ENCODE measurements at regions not wholly inside any gene's neighbourhood (a gene's known extent, or its start where the extent isn't known, plus 50 kb on each side); places are given as distances from the start of the nearest gene placed in this dataset.

- TF ChIP-seq CTCF (IDR thresholded peaks at IDR 0.05) (no peak), POLR2A (IDR thresholded peaks at IDR 0.05) (no peak)
- Histone ChIP-seq H3K9me3 (no peaks in the 10 kb centered on the region), H3K36me3 (no peaks in the 10 kb centered on the region), H3K27me3 (no peaks in the 10 kb centered on the region), H3K4me1 (no peaks in the 10 kb centered on the region), H3K27ac (no peak overlapping the region), H3K4me3 (no peak overlapping the region)
- DNase-seq = no peak
Observed at GRCh38 chr18:78924786-78925540, 54.7 kb upstream of the SALL3 start.

- TF ChIP-seq CTCF (IDR thresholded peaks at IDR 0.05) (no peak), POLR2A (IDR thresholded peaks at IDR 0.05) (no peak)
- H3K9me3 ChIP-seq = no peaks in the 10 kb centered on the region
- H3K4me1 ChIP-seq = no peaks in the 10 kb centered on the region
- no peak overlapping the region for H3K27ac ChIP-seq
- no peaks in the 10 kb centered on the region for H3K27me3 ChIP-seq
- no peaks in the 10 kb centered on the region for H3K36me3 ChIP-seq
- H3K4me3 ChIP-seq = no peak overlapping the region
- no peak for DNase-seq
Observed at GRCh38 chr18:78925557-78926242, 53.9 kb upstream of the SALL3 start.

- Histone ChIP-seq H3K36me3 (no peaks in the 10 kb centered on the region), H3K4me1 (no peaks in the 10 kb centered on the region), H3K9me3 (no peaks in the 10 kb centered on the region), H3K27ac (no peak overlapping the region), H3K4me3 (no peak overlapping the region), H3K27me3 (no peaks in the 10 kb centered on the region)
- TF ChIP-seq POLR2A (IDR thresholded peaks at IDR 0.05) (no peak), CTCF (IDR thresholded peaks at IDR 0.05) (no peak)
- DNase-seq = no peak
Observed at GRCh38 chr18:78926243-78926615, 53.4 kb upstream of the SALL3 start.

- H3K4me1 ChIP-seq = no peaks in the 10 kb centered on the region
- no peak for TF ChIP-seq CTCF (IDR thresholded peaks at IDR 0.05)
- no peak for TF ChIP-seq POLR2A (IDR thresholded peaks at IDR 0.05)
- H3K9me3 ChIP-seq = no peaks in the 10 kb centered on the region
- no peaks in the 10 kb centered on the region for H3K27me3 ChIP-seq
- H3K36me3 ChIP-seq = no peaks in the 10 kb centered on the region
- H3K27ac ChIP-seq = no peak overlapping the region
- DNase-seq = no peak
- H3K4me3 ChIP-seq = no peak overlapping the region
Observed at GRCh38 chr18:78927156-78927555, 52.5 kb upstream of the SALL3 start.

- Histone ChIP-seq H3K4me3 (no peak overlapping the region), H3K4me1 (no peaks in the 10 kb centered on the region), H3K27me3 (no peaks in the 10 kb centered on the region), H3K9me3 (no peaks in the 10 kb centered on the region), H3K36me3 (no peaks in the 10 kb centered on the region), H3K27ac (no peak overlapping the region)
- no peak for DNase-seq
- TF ChIP-seq POLR2A (IDR thresholded peaks at IDR 0.05) (no peak), CTCF (IDR thresholded peaks at IDR 0.05) (no peak)
Observed at GRCh38 chr18:78927616-78928015, 52.0 kb upstream of the SALL3 start.
